ENCODE measurements at regions not wholly inside any gene's neighbourhood (a gene's known extent, or its start where the extent isn't known, plus 50 kb on each side); places are given as distances from the start of the nearest gene placed in this dataset.

DNA sequence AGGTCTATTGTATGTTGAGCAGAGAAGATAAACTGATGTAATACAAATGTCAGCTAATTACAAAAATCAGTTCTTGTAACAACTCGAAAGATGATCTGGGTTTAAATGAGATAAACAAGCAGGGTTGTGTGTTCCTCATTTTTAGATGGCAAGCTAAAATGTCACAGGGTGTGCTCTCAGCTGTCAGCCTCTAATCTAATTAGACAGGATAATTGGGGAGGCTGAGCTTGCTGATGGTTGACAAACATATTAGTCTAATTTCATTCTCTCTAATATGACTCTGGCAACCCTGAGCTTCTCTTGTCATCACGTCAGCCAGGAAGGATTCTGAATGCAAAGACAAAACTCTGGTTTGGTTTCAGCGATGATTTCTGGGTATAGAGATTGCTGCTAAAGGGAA lies 335.3 kb upstream of the KAZN start:
- Histone ChIP-seq H3K4me2 (ENCODE audit: low read depth, low read length, poor library complexity, severe bottlenecking) (no peak overlapping the region), H4K20me1 (ENCODE audit: low read depth, low read length) (no peaks in the 10 kb centered on the region), H3K36me3 (ENCODE audit: low read length) (no peaks in the 10 kb centered on the region), H2AFZ (ENCODE audit: low read depth, low read length, severe bottlenecking) (no peak overlapping the region), H3K27ac (ENCODE audit: low read depth, low read length) (no peak overlapping the region), H3K9ac (ENCODE audit: low read length) (no peak overlapping the region), H3K4me3 (ENCODE audit: insufficient read depth, low read length, poor library complexity, severe bottlenecking) (no peak overlapping the region), H3F3A (ENCODE audit: insufficient read depth) (no peaks in the 10 kb centered on the region), H3K79me2 (ENCODE audit: insufficient read depth, low read length) (no peaks in the 10 kb centered on the region), H3K27me3 (ENCODE audit: low read length) (no peaks in the 10 kb centered on the region), H3K9me3 (ENCODE audit: insufficient read depth, low read length) (no peaks in the 10 kb centered on the region), H3K9me2 (replicated peaks; ENCODE audit: insufficient read depth, low read length) (no peaks in the 10 kb centered on the region)
- TF ChIP-seq EZH2phosphoT487 (conservative IDR thresholded peaks at IDR 0.05; ENCODE audit: low read length): no peak
- TF ChIP-seq, protein P1, sequence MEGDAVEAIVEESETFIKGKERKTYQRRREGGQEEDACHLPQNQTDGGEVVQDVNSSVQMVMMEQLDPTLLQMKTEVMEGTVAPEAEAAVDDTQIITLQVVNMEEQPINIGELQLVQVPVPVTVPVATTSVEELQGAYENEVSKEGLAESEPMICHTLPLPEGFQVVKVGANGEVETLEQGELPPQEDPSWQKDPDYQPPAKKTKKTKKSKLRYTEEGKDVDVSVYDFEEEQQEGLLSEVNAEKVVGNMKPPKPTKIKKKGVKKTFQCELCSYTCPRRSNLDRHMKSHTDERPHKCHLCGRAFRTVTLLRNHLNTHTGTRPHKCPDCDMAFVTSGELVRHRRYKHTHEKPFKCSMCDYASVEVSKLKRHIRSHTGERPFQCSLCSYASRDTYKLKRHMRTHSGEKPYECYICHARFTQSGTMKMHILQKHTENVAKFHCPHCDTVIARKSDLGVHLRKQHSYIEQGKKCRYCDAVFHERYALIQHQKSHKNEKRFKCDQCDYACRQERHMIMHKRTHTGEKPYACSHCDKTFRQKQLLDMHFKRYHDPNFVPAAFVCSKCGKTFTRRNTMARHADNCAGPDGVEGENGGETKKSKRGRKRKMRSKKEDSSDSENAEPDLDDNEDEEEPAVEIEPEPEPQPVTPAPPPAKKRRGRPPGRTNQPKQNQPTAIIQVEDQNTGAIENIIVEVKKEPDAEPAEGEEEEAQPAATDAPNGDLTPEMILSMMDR (IDR thresholded peaks at IDR 0.05; ENCODE audit: insufficient read depth, low read length, poor library complexity, severe bottlenecking): no peak

DNA sequence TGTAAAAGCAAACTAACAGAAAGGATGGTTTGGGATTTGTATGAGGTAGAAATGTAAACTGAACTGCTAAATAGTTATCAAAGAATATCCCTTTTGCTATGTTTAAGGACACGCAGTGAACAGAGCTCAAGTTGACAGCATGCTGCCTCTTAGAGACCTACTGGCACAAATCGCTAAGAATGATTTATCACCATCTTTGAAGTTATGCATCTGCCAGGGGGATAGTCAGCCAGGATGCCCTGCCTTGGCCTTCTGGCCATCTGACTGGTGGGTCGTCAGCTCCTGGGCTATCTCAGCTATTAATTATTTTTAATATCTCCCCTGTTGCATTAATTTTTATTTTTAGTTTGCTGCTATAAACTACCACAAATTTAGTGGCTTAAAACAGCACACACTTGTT lies 334.8 kb upstream of the KAZN start:
- Histone ChIP-seq H3K9me2 (replicated peaks; ENCODE audit: insufficient read depth, low read length) (no peaks in the 10 kb centered on the region), H3K27ac (ENCODE audit: low read depth, low read length) (no peak overlapping the region), H3K27me3 (ENCODE audit: low read length) (no peaks in the 10 kb centered on the region), H3K4me3 (ENCODE audit: insufficient read depth, low read length, poor library complexity, severe bottlenecking) (no peak overlapping the region), H3K79me2 (ENCODE audit: insufficient read depth, low read length) (no peaks in the 10 kb centered on the region), H3K9me3 (ENCODE audit: insufficient read depth, low read length) (no peaks in the 10 kb centered on the region), H3K9ac (ENCODE audit: low read length) (no peak overlapping the region), H3K36me3 (ENCODE audit: low read length) (no peaks in the 10 kb centered on the region), H2AFZ (ENCODE audit: low read depth, low read length, severe bottlenecking) (no peak overlapping the region), H3F3A (ENCODE audit: insufficient read depth) (no peaks in the 10 kb centered on the region), H3K4me2 (ENCODE audit: low read depth, low read length, poor library complexity, severe bottlenecking) (no peak overlapping the region), H4K20me1 (ENCODE audit: low read depth, low read length) (no peaks in the 10 kb centered on the region)
- TF ChIP-seq EZH2phosphoT487 (conservative IDR thresholded peaks at IDR 0.05; ENCODE audit: low read length): no peak
- TF ChIP-seq, protein P1 (IDR thresholded peaks at IDR 0.05; ENCODE audit: insufficient read depth, low read length, poor library complexity, severe bottlenecking): no peak

DNA sequence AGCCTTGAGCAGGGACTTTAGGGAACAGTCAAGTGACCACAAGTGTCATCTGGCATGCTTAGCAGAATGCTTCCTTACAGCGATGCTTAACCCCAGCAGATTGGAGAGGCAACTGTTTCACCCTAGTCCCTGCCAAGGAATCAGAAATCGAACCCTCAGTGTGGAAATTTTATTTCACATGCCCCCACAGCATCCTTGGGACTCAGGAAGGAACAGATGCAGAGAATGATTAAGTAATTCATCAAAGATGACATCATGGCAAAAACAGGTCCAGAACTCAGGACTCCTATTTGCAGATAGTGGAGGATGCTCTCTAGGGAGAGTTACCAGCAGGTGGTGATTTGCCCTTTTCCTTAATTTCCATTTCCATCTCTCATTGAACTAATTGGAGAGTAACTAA lies 333.0 kb upstream of the KAZN start:
- Histone ChIP-seq H4K20me1 (ENCODE audit: low read depth, low read length) (no peaks in the 10 kb centered on the region), H3K36me3 (ENCODE audit: low read length) (no peaks in the 10 kb centered on the region), H3K9ac (ENCODE audit: low read length) (no peak overlapping the region), H3K27me3 (ENCODE audit: low read length) (no peaks in the 10 kb centered on the region), H3K4me2 (ENCODE audit: low read depth, low read length, poor library complexity, severe bottlenecking) (no peak overlapping the region), H3K9me3 (ENCODE audit: insufficient read depth, low read length) (no peaks in the 10 kb centered on the region), H3K79me2 (ENCODE audit: insufficient read depth, low read length) (no peaks in the 10 kb centered on the region), H3F3A (ENCODE audit: insufficient read depth) (no peaks in the 10 kb centered on the region), H3K27ac (ENCODE audit: low read depth, low read length) (no peak overlapping the region), H2AFZ (ENCODE audit: low read depth, low read length, severe bottlenecking) (no peak overlapping the region), H3K4me3 (ENCODE audit: insufficient read depth, low read length, poor library complexity, severe bottlenecking) (no peak overlapping the region), H3K9me2 (replicated peaks; ENCODE audit: insufficient read depth, low read length) (no peaks in the 10 kb centered on the region)
- no peak for TF ChIP-seq EZH2phosphoT487 (conservative IDR thresholded peaks at IDR 0.05; ENCODE audit: low read length)
- TF ChIP-seq, protein P1 (IDR thresholded peaks at IDR 0.05; ENCODE audit: insufficient read depth, low read length, poor library complexity, severe bottlenecking): no peak

DNA sequence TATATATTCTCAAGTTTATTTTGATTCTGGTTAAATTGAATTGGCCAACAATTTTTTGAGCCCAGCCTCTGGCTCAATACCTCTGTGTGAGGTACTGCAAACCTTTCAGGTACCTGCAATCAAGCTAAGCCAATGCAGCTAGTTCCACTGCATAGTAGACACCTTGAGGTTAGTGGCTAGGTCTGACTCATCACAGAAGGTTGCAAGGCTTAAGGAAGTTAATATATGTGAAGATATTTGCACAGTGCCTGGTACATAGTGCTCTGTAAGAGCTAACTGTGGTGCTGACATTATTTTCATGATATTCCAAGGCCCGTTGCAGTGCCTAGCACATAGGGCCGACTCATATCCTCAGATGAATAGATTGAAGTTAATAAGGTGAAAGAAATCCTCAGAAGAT lies 330.5 kb upstream of the KAZN start:
- Histone ChIP-seq H3K27me3 (ENCODE audit: low read length) (no peaks in the 10 kb centered on the region), H3K9me3 (ENCODE audit: insufficient read depth, low read length) (no peaks in the 10 kb centered on the region), H3K4me3 (ENCODE audit: insufficient read depth, low read length, poor library complexity, severe bottlenecking) (no peak overlapping the region), H4K20me1 (ENCODE audit: low read depth, low read length) (no peaks in the 10 kb centered on the region), H3K4me2 (ENCODE audit: low read depth, low read length, poor library complexity, severe bottlenecking) (no peak overlapping the region), H2AFZ (ENCODE audit: low read depth, low read length, severe bottlenecking) (no peak overlapping the region), H3K9me2 (replicated peaks; ENCODE audit: insufficient read depth, low read length) (no peaks in the 10 kb centered on the region), H3F3A (ENCODE audit: insufficient read depth) (no peaks in the 10 kb centered on the region), H3K9ac (ENCODE audit: low read length) (no peak overlapping the region), H3K36me3 (ENCODE audit: low read length) (no peaks in the 10 kb centered on the region), H3K79me2 (ENCODE audit: insufficient read depth, low read length) (no peaks in the 10 kb centered on the region), H3K27ac (ENCODE audit: low read depth, low read length) (no peak overlapping the region)
- TF ChIP-seq, protein P1 (IDR thresholded peaks at IDR 0.05; ENCODE audit: insufficient read depth, low read length, poor library complexity, severe bottlenecking): no peak
- no peak for TF ChIP-seq EZH2phosphoT487 (conservative IDR thresholded peaks at IDR 0.05; ENCODE audit: low read length)

Measured in SU-DHL-6 (cell line).